ENCODE measurements at regions not wholly inside any gene's neighbourhood (a gene's known extent, or its start where the extent isn't known, plus 50 kb on each side); places are given as distances from the start of the nearest gene placed in this dataset.

- TF ChIP-seq EZH2 (IDR thresholded peaks at IDR 0.05; ENCODE audit: low read length) (no peak), CTCF (optimal IDR thresholded peaks at IDR 0.05 in 1 of 3, IDR thresholded peaks at IDR 0.05 in 1 of 3, conservative IDR thresholded peaks at IDR 0.05 in 1 of 3; ENCODE audit: extremely low read depth in 1 of 3, insufficient read depth in 2 of 3, low read length in 3 of 3) (no peak)
These were observed 723.3 kb upstream of the MAP3K7 start for GRCh38 chr6:91310178-91310577.

All from keratinocyte (primary cell).